ENCODE measurements at regions not wholly inside any gene's neighbourhood (a gene's known extent, or its start where the extent isn't known, plus 50 kb on each side); places are given as distances from the start of the nearest gene placed in this dataset.

DNA sequence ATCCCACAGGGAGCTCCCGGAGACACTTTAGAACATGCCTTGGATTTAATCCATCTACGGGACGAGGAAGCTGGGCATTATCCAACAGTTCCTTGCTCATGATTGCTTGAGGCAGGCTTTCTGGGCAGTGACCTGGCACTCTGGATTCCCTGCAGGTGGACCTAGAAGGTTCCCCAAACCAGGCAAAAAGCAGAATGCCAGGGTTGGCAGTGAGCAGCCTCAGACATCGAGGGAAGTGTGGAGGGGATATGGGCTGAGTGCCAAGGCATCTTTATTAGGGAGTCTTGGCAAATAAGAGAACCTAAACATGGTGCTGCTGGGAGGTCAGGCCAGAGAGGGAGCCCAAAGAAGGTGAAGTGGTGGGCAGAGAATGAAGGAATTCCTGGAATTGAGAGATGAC lies 158.5 kb downstream of the CD83 start:
- DNase-seq = no peak

DNA sequence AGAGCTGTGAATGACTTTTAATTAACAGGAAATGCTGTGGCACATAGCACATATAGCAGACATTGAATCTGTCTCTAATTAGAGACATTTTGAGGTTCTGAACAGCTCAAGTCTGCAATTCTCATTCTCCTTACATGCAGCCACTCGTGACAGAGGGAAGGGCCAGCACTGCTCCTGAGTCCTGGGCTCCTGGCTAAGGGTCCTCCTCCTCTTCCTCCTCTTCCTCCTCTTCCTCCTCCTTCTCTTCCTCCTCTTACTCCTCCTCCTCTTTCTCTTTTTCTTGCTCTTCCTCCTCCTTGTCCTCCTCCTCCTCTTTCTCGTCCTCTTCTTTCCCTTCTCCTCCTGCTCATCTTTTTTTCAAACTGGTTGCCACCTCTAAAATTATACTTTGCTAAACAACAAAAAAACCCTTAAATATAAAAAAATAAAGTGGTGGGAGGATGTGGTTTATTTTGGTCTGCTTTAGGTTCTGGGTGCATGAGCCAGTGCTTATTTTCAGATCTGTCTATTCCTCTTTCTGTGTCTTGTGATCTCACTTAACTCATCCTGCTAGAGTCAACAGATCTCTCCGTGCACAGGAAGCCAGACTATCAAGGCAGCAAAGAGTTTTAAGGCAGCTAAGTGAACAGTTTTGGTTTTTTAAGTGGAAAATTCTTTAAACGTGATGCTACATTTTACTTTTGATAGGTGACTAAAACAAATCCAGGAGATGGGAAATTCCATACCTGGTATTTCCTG lies 159.3 kb downstream of the CD83 start:
- DNase-seq = no peak

DNA sequence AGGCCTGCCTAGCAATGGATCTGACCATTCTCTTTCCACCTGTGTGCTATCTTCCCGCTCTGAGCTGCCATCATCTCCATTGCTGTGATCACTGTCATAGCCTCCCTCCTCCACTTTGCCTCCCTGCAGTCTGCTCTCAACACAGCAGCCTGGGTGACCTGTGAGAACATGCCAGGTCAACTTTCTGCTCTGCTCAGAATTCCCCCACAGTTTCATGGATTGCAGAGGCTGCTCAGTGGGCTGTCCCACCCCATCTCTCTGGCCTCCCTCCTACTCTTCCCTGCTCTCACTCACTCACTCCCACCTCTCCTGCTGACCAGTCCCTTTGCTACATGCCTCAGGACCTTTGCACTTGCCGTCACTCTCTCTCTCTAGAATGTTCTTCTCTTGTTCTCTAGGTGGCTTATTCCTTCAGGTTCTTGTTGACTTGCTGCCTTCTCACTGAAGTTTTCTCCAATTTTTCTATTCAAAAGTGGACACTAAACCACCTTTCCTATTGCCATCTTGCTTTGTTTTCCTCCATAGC lies 159.9 kb downstream of the CD83 start:
- no peak for DNase-seq

DNA sequence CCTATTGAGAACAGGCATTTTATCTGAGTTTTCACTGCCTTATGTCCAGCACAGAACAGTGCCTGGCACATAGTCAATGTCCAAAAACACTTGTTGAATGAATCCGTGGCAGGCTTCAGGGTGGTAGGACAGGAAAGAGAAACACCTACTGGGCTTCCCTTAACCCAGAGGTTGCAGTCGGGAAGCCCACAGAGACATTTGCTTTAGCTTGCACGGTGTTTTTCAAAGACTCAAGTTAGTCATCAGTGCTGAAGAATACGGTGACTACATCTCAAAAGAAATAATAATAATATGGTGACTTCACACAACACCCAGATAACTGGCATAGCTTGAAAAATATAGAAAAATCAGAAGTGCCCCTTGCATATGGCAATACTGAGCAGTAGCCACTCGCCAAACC lies 160.4 kb downstream of the CD83 start:
- DNase-seq = no peak

DNA sequence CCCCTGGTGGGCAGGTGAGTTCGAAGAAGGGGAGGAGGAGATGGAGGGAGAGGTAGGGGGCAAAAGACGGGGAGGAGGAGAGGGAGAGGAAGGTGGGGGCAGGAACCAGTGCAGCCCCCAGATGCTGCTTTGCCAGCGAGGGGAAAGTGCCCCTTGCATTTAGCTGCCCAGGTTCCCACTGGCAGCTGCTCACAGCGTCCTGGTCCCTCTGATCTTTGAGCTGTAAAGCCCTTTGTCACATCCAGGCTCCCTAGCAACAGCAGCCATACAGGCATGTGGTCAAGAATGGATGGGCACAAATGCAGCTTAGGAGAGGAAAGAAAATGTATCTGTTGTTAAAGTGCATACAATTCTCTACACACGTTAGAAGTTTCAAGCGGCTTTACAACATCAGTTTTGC lies 160.9 kb downstream of the CD83 start:
- DNase-seq = no peak

DNA sequence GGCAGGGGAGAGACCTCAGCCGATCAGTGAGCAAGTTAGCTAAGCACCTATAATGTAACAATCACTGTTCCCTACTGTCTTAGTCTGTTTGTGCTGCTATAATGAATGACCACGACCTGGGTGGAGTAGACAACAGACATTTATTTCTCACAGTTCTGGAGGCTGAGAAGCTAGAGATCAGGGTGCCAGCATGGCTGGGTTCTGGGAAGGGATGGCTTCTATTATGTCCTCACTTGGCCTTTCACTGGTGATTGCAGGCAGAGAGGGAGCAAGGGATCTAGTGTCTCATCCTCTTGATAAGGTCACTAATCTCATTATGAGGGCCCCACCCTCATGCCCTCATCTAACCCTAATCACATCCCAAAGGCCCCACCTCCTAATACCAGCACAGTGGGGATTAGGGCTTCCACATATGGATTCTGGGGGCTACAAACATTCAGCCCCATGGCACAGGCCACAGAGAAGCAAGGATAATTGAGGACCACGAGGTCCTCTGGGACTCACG lies 162.5 kb downstream of the CD83 start:
- no peak for DNase-seq

DNA sequence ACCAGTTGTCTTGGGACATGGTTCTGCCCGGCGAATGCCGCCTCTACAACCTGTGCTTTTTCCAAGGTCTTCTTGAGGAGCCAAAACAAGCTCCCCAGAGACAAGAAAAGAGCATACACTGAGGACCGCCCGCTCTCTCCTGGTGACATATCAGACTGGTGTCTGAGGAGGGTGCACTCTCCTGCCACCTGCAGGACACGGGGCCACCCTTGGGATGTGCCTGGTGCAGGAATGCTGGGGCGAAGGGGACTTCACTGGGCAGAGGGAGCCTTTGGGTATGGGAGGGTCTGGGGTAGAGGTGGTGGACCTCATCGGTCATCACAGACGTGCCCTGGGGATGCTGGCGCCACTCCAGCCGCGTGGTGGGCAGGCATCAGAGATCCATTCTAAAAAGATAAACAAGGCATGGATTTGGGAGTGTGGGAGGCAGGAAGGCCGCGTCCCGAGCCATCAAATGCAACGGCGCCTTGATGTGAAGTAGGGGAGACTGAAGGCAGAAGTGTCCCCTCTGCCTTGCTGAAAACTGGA lies 163.3 kb downstream of the CD83 start:
- DNase-seq = no peak

DNA sequence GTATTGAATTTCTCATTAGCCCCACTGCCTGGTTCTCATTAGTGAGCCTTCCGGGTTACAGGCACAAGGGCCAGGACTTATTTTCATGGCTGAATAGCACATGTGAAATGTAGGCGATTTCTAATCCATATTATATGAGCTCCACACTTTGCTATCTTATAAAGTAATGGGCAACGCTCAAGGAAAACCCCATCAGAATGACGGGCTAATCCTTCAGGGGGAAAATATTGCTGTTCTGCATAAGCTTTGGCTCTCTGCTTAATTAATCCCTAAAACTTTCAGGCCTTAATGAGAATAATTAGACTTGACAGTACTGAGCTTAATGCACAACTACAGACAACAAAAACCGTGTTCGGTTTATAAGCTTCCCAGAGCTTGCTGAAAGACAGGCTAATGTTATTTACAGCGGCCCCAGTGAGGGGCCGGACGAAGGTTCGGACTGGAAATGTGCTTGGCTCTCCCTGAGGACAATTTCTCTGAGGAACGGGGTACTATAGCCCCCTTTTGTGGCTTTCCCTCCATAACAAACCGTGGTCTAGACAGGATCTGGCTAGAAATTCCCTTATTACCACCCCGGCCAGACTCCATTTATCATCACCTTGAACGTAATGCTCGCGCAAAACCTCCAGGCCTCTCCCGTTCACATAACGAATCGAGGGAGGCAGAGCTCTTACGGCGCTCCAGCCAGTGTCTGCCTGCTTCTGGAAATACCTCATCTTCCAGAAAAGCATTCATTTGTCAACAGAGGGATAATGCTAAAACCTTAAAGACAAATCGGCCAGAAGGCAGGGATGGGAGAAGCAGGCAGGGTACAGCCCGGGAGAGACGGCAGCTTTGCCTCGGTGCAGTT lies 164.5 kb downstream of the CD83 start:
- no peak for DNase-seq

DNA sequence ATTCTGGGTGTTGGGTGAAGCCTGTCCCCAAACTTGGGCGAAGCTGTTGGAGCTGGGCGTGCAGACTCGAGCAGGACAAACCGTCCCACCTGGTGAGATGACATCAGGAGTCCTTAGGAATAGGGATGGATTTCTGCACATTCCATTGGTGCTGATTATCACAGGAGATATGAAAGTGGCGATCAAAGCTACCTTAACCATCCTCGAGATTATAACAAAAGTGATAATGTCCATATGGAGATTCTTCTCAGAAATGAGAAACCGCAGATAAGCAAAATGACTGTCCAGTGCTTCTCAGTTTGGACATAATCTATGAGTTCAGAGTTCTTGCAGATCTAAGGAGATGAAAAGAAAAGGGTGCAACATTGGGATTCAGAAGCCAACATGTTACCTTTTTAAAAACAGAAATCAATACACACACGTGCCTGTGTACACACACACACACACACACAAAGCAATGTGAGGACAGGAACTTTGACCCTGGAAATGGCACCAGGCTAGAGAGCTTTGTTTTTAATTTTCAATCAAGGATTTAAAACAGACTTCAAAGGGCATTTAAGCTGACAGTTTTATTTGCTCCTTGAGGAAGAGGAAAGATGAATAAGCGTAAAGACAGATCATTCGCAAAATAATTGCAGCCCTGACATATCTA lies 165.4 kb downstream of the CD83 start:
- no peak for DNase-seq

DNA sequence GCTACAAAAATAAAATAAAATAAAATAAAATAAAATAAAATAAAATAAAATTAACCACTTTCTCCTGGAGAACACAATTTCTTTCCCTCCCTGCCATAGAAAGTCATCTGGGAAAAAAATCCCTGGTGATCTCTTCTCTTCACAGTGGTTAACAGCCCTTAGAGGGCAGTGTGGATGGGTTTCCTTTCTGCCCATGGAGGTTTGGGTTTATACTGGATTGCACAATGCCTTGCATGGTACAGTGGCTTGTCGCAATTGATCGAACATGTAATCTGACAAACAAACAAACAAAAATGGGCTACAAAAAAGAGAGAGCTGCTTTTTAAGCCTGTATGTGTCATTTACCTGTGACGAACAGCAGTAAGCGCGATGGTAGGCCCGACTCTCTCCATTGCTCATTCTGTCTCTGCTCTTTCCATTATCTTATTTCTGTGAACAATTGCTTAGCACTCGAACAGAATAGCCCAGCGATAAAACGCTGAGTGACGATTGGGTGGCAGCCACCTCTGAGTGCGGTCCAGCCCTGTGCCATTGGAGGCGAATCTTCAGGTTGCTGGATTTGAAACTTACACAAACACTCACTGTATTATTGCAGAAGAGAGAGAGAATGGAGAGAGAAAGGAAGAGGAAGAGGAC lies 166.1 kb downstream of the CD83 start:
- DNase-seq = no peak

DNA sequence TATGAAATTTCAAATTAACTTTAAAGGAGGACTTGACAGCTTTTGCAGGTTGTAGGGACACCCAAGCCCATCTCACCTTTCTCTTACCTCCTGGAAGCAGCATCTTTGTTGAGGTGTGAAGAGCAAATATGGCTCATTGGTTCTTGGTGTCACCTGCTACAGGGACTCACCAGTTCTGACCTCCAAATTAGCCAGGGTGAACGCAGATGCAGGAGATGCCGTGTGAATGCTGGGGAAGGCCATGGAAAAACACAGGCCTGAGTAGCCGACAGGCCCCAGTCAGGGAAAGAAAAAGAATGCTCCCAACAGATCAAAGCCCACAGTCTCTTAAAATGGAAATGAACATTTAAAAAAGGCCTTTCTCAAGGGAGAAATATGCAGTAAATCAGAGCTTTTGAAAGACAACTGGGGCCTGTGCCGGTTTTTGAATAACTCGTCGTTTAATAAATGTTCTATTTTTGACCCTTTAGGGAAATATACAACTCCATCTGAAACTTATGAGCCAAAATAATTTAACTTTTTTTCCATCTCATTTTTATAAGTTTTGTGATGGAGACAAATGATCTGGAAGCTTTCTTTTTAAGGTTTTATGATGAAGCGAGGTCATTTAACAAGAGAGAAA lies 167.5 kb downstream of the CD83 start:
- no peak for DNase-seq

DNA sequence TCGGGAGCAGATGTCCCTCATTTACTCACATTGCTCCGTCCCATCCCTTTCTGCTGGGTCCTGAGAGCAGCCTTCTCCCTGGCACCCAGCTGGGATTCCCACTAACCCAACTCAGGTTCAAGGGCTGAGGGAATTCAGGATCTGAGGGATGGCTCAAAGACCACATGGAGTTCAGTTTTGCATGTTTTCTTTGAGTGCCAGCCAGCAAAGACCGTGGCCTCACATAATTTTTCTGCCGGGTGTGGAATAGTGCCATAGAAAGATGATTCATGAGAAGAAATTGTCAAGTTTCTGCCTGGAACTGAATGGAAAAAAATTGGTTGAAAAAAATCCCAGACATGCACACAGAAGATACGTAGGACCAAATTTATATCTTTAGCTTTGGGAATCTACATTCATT lies 168.6 kb downstream of the CD83 start:
- no peak for DNase-seq

DNA sequence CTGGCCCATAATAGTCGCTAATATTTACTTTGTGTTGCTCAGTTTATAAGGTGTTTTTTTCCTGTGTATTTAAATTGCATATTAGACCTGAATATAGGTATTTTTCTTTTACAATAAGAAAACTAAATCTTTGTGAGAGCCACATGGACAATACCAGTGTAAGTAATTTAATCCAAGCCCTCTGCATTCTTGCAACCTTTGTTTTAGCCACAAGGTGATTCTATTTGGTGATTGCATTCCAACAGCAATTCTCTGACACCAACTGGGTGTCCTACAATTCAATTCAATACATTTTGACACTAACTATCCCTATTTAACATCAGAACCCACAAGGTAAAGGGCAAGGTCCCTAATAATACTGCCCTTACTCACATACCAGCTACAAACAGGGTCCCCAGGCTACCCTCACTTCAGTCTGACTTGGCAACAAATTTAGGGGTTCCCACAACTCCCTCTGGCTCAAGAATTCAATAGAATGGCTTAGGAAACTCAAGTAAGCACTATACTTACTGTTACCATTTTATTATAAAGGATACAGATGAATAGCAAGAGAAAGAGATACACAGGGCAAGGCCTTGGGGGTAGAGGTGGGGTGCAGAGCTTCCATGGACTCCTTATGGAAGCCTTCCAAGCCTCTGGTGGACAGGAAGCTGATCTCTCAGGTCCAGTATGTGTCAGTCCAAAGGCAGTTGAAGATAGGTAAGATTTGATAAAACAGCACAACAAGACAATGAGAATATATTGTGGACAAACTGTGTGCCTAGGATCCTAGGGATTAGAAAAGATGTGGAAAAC lies 169.3 kb downstream of the CD83 start:
- DNase-seq = no peak

DNA sequence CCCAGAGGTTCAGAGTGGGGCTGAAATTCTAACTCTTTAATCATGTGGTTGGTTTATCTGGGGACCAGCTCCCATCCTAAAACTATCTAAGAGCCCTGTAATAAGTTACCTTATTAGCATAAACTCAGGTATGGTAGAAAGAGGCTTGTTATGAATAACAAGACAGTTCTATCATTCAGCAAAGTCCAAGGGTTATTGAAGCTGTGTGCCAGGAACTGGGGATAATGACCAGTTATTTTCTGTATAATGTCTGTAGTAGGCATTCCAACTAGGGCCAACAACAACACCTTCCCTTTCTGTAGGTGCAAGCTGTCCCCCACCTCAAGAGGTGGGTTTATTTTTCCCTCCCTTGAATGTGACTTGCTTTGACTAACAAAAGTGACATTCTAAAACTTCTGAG lies 170.1 kb downstream of the CD83 start:
- DNase-seq = no peak

DNA sequence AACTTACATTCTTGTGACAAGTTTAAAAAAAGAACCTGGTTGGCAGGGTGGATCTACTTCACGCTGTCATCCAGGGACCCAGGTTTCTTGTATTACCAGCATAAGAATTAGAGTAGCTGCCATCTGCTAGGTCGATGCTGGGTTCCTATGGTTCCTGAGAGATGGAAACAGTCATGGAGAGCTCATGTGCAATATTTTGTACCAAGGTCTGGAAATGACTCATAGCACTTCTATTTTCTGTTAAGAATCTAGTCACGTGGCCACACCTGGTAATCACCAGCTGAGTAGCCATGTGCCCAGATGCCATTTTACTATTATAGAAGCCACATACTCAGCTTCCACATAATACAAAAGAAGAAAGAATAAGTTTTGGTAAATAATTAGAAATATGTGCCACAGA lies 171.3 kb downstream of the CD83 start:
- no peak for DNase-seq

DNA sequence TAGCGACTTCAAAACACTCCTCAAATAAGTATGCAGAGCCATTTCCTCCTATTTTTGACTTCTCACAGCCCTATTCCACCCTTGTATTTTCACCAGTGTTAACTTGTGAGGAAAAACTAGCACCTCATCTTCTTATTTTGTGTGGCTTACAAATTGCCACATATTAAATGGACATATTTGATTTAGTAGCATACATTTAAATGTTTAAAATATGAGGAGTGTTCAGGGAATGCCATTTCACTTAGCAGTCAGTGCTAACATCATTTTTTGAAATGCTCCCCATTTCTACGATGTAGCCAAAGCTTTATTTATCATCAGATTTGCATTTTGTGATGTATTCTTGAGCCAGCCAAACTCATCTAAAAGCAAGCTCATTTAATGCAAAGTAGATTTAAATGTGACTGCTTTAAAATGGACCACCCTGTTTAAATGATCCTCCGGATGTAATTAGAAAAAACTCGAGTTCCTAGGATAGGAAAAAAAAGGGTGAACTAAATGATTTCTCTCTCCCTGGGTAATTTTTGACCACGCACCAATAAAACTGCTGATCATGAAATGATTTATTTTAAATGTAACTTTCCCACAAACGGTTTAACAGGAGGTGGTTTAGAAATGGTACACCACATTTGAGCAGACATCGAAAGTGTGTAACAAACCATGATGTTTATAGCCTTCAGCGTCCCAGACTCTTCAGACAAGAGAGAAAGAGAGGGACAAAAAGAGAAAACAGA lies 172.6 kb downstream of the CD83 start:
- DNase-seq = no peak

DNA sequence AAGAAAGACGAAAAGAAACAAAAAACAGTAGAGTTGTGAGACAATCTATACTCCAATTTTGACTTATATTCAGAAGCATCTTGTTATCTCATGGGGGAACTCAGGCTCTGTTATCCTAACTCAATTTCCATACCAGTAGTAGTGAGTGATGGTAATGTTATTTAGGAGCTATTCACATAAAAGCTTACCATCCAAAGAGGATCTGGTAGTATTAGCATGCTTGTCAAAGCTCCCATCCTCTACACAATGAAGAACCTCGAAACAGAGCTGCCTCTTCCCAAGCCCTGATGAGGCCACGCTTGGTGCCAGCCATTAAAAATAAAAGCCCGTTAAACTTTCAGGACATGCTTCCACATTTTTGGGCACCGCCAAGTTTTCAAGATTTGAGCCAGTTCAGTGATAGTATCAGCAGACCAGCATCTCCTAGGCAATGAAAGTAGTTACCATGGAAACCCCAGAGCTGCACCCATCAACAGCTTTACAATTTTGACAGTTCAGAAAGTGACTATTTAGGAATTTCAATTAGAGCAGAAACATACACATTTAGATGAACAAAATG lies 173.3 kb downstream of the CD83 start:
- no peak for DNase-seq

DNA sequence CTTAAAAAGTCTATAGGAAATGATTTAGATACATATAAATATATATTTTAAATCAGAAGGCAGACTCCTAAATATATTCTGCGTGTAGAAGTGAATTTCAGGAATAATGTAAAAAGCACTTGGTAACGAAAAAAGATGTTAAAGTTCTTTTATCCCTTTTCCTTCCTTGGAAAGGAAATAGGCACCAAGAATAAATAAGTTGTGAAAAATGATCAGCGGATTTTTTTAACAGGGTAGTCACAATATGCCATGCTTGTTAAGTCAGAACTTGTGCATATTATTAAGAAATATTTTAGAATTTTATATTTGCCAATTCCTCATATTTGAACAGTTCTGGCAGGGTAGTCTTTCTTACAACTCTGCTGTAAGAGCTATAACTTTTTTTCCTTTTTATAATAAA lies 173.8 kb downstream of the CD83 start:
- DNase-seq = no peak

DNA sequence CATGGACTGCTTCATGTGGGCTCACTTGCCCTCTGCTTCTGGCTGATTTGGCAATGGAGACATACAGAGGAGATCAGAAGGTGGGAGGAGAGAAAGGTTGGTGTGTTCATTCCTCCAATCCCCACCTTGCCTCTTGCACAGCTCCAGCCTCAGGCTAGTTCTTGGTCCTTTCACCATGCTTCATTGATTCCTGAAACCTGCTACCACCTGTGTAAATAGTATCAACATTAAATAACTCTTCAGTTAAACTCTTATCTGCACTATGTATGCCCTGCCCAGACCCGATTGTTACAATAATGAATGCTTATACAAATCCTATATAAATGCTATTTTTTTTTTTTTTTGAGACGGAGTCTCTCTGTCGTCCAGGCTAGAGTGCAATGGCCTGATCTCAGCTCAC lies 174.5 kb downstream of the CD83 start:
- no peak for DNase-seq

DNA sequence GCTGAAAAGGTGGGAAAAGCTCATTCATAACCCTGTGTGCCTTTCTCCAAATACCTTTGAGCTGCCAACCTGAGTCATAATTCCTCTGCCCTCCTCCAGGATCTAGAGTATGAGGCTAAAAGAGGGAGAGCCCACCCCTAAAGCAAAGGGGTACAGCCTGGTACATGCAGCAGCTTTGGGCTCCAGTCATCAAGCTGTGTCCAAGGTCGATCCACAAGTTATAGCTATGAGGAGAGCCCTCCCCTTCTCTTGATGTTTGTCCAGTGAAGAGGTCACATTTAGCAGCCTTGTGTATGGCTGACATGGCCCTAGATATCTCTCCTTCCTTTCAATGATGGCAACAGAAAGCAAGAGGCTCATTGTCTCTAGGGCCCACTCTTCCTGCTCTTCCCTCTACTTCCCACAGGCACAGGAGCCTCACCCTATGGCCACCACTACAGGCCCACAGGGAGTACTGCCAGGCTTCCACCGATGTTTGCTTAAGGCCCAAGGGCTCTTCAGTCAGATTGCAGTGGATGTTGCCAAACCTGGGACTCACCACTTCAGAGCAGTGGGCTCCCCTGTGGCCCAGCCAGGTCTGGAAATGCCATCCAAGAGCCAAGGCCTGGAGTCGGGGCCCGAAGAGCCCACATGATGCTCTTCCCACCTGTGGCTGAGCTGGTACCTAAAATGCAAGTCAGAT lies 176.8 kb downstream of the CD83 start:
- no peak for DNase-seq

All from activated effector memory CD4-positive, alpha-beta T cell treated with Interleukin-2 at 50 U/mL for 16 hours (primary cell).